PC-9 (cell line): ENCODE measurements at regions not wholly inside any gene's neighbourhood (a gene's known extent, or its start where the extent isn't known, plus 50 kb on each side); places are given as distances from the start of the nearest gene placed in this dataset.

Experiments used
- BruUV-seq: library from RNA; stranded (reverse); fragments of 400-500 nt; replicated peaks from 2 replicates; lab custom pipeline; 2021; lab: Mats Ljungman, UMichigan
- CTCF ChIA-PET: fragments of 300-600 bp; sonication (Branson Sonifier 250); formaldehyde crosslinking; loops from one replicate; lab custom pipeline; 2022; ENCODE audit warnings: antibody characterized with exemption; lab: Charles Lee
- POLR2A ChIA-PET: fragments of 300-600 bp; sonication (Branson Sonifier 250); formaldehyde crosslinking; loops from one replicate; lab custom pipeline; 2022; ENCODE audit warnings: antibody characterized with exemption; ENCODE audit not compliant: unreplicated experiment; lab: Charles Lee
- DNase-seq, 2 experiments: peaks; one replicate each; pipeline versions ENCODE4 v3.0.0 to v3.0.0-alpha.2; 2015 to 2022; ENCODE audit warnings: mixed read lengths in 1 of 2
- H2AFZ ChIP-seq: fragments of 200-600 bp; sonication (generic); 2 replicates; pipeline ENCODE4 v1.8.1; 2017; ENCODE audit warnings: antibody characterized with exemption
- H3F3A ChIP-seq: fragments of 200-600 bp; sonication (generic); 2 replicates; pipeline ENCODE4 v1.8.1; 2017; ENCODE audit warnings: antibody characterized with exemption, mild to moderate bottlenecking, low read depth; ENCODE audit not compliant: insufficient read depth
- H3K27ac ChIP-seq: fragments of 200-600 bp; sonication (generic); 2 replicates; pipeline ENCODE4 v1.6.1; 2016; ENCODE audit warnings: mixed run types
- H3K27me3 ChIP-seq: fragments of 200-600 bp; sonication (generic); 2 replicates; pipeline ENCODE4 v1.6.1; 2016; ENCODE audit warnings: low read depth, mixed run types; ENCODE audit not compliant: insufficient read depth
- H3K36me3 ChIP-seq: fragments of 200-600 bp; sonication (generic); 2 replicates; pipeline ENCODE4 v1.6.1; 2016; ENCODE audit warnings: low read depth, mixed run types
- H3K4me1 ChIP-seq: fragments of 200-600 bp; sonication (generic); replicated peaks from 2 replicates; pipeline ENCODE4 v1.6.1; 2016; ENCODE audit warnings: mixed run types; ENCODE audit not compliant: insufficient read depth
- H3K4me2 ChIP-seq: fragments of 200-600 bp; sonication (generic); 2 replicates; pipeline ENCODE4 v1.6.1; 2017; ENCODE audit warnings: mixed run types
- H3K4me3 ChIP-seq: fragments of 200-600 bp; sonication (generic); 2 replicates; pipeline ENCODE4 v1.6.1; 2016; ENCODE audit warnings: mixed run types
- H3K79me2 ChIP-seq: fragments of 200-600 bp; sonication (generic); 2 replicates; pipeline ENCODE4 v1.6.1; 2017; ENCODE audit warnings: low read depth, mixed run types
- H3K9me2 ChIP-seq: fragments of 200-600 bp; sonication (generic); 2 replicates; pipeline ENCODE4 v1.8.1; 2017; ENCODE audit warnings: mild to moderate bottlenecking; ENCODE audit not compliant: insufficient read depth
- H3K9me3 ChIP-seq: fragments of 200-600 bp; sonication (generic); 2 replicates; pipeline ENCODE4 v1.8.1; 2016; ENCODE audit warnings: low read depth; ENCODE audit not compliant: insufficient read depth
- H4K20me1 ChIP-seq: fragments of 200-600 bp; sonication (generic); 2 replicates; pipeline ENCODE4 v1.8.1; 2017; ENCODE audit not compliant: insufficient read depth
- EZH2 ChIP-seq: fragments of 200-600 bp; sonication (generic); IDR thresholded peaks from 2 replicates; pipeline ENCODE4 v1.8.0; 2017; ENCODE audit warnings: antibody characterized with exemption, low read depth
- intact Hi-C: fragments of 100-400 bp; cut with micrococcal nuclease; formaldehyde crosslinking; loops from one replicate; pipeline ENCODE4 v1.10.0; 2022; ENCODE audit not compliant: unreplicated experiment
- TF ChIP-seq, protein P1 (sequence below): fragments of 200-600 bp; sonication (generic); conservative IDR thresholded peaks from 2 replicates; pipeline ENCODE4 v1.6.1; 2017; ENCODE audit warnings: mixed run types, antibody characterized with exemption, mild to moderate bottlenecking, moderate library complexity

- Histone ChIP-seq H3K27ac (no peak overlapping the region), H3F3A (no peaks in the 10 kb centered on the region), H3K9me3 (no peaks in the 10 kb centered on the region), H2AFZ (no peak overlapping the region), H3K36me3 (no peaks in the 10 kb centered on the region), H3K4me3 (no peak overlapping the region), H3K4me1 (no peaks in the 10 kb centered on the region), H3K79me2 (no peaks in the 10 kb centered on the region), H3K27me3 (no peaks in the 10 kb centered on the region), H3K9me2 (no peaks in the 10 kb centered on the region), H4K20me1 (no peaks in the 10 kb centered on the region), H3K4me2 (no peak overlapping the region)
- TF ChIP-seq, protein P1, sequence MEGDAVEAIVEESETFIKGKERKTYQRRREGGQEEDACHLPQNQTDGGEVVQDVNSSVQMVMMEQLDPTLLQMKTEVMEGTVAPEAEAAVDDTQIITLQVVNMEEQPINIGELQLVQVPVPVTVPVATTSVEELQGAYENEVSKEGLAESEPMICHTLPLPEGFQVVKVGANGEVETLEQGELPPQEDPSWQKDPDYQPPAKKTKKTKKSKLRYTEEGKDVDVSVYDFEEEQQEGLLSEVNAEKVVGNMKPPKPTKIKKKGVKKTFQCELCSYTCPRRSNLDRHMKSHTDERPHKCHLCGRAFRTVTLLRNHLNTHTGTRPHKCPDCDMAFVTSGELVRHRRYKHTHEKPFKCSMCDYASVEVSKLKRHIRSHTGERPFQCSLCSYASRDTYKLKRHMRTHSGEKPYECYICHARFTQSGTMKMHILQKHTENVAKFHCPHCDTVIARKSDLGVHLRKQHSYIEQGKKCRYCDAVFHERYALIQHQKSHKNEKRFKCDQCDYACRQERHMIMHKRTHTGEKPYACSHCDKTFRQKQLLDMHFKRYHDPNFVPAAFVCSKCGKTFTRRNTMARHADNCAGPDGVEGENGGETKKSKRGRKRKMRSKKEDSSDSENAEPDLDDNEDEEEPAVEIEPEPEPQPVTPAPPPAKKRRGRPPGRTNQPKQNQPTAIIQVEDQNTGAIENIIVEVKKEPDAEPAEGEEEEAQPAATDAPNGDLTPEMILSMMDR, result no peak
- TF ChIP-seq EZH2, result no peak
- intact Hi-C loops, result no loop called here
- BruUV-seq, result no TSS peak
- ChIA-PET POLR2A (no interaction called here), CTCF (no interaction called here)
- DNase-seq, result no peak
Observed at GRCh38 chr1:96880626-96881025, 159.0 kb downstream of the PTBP2 start.

GRCh38 chr1:96882096-96882495, 160.5 kb downstream of the PTBP2 start:
- H3K27me3 ChIP-seq, result no peaks in the 10 kb centered on the region
- H3K4me2 ChIP-seq, result peak overlapping the region; percentile 27; the same call in 1 of the 2 replicates
- H3K4me3 ChIP-seq, result no peak overlapping the region
- no peaks in the 10 kb centered on the region for H4K20me1 ChIP-seq
- intact Hi-C loops, result no loop called here
- no peaks in the 10 kb centered on the region for H3K9me3 ChIP-seq
- H3F3A ChIP-seq, result no peaks in the 10 kb centered on the region
- CTCF ChIA-PET, result no interaction called here
- no peaks in the 10 kb centered on the region for H3K79me2 ChIP-seq
- H3K9me2 ChIP-seq, result no peaks in the 10 kb centered on the region
- no peak overlapping the region for H2AFZ ChIP-seq
- no peak for DNase-seq
- no peaks in the 10 kb centered on the region for H3K4me1 ChIP-seq
- BruUV-seq, result no TSS peak
- H3K36me3 ChIP-seq, result no peaks in the 10 kb centered on the region
- POLR2A ChIA-PET, result no interaction called here
- TF ChIP-seq EZH2, result no peak
- TF ChIP-seq, protein P1, result no peak
- no peak overlapping the region for H3K27ac ChIP-seq

- H3K4me3 ChIP-seq, result no peak overlapping the region
- no peak for TF ChIP-seq EZH2
- TF ChIP-seq, protein P1, result no peak
- H3K4me1 ChIP-seq, result no peaks in the 10 kb centered on the region
- H3F3A ChIP-seq, result no peaks in the 10 kb centered on the region
- ChIA-PET POLR2A (no interaction called here), CTCF (no interaction called here)
- H3K36me3 ChIP-seq, result no peaks in the 10 kb centered on the region
- no peaks in the 10 kb centered on the region for H3K9me2 ChIP-seq
- H4K20me1 ChIP-seq, result no peaks in the 10 kb centered on the region
- H3K27me3 ChIP-seq, result no peaks in the 10 kb centered on the region
- no peaks in the 10 kb centered on the region for H3K9me3 ChIP-seq
- no peak overlapping the region for H3K4me2 ChIP-seq
- BruUV-seq, result no TSS peak
- intact Hi-C loops, result no loop called here
- no peak for DNase-seq
- no peak overlapping the region for H3K27ac ChIP-seq
- H2AFZ ChIP-seq, result no peak overlapping the region
- H3K79me2 ChIP-seq, result no peaks in the 10 kb centered on the region
Observed at GRCh38 chr1:96886474-96886873, 164.9 kb downstream of the PTBP2 start.
